ENCODE measurements at regions not wholly inside any gene's neighbourhood (a gene's known extent, or its start where the extent isn't known, plus 50 kb on each side); places are given as distances from the start of the nearest gene placed in this dataset.

DNA sequence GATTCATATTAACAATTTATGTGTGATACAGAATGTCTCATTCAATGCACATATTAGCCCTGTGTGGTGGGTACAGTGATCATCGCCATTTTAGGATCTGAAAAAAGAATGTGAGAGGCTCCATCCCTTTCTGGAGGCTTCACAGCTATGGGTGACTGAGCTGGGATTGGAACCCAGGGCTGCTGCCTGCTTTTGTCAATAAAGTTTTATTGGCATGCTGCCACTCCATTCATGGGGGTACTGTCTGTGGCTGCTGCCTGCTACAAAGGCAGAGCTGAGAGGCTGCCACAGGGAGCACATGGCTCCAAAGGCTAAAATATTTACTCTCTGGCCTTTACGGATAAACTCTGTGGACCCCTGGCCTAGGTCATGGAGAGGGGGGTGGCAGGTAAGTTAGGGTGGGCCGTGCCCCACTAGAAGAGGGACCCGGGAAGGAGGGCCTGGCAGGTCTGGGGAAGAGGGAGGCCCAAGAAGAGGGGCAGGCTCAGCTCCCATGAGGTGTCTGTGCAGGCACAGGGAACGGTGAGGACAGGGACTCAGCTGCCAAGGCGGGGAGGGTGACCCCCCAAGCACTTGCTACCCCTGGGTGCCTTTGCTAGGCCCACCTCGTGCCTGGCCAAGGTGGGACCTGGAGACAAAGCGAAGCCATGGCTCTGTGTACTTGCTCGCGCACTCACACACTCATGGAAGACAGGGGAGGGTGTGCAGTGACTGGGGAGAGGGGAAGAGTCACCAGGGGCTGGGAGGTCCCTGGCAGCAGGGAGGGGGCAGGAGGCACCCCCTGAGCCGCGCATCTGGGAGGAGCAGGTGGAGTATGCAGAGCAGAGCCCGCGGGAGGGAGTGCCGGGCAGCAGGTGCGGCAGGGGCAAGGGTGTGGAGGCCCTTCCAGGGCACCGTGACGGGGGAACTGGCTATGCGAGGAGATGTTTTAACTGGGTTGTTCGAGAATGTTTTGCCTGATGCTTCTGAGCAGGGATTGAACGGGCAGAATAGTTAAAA is 335.3 kb downstream of the CTTN start:
- DNase-seq = no peak

GRCh38 chr11:70734379-70734778 is 336.1 kb downstream of the CTTN start:
- no peak for DNase-seq

- DNase-seq = no peak
These were observed 336.6 kb downstream of the CTTN start for GRCh38 chr11:70734911-70735310.

- DNase-seq = no peak
These were observed 337.6 kb downstream of the CTTN start for GRCh38 chr11:70735976-70736375.

GRCh38 chr11:70736461-70736860 is 338.1 kb downstream of the CTTN start:
- DNase-seq = no peak

DNA sequence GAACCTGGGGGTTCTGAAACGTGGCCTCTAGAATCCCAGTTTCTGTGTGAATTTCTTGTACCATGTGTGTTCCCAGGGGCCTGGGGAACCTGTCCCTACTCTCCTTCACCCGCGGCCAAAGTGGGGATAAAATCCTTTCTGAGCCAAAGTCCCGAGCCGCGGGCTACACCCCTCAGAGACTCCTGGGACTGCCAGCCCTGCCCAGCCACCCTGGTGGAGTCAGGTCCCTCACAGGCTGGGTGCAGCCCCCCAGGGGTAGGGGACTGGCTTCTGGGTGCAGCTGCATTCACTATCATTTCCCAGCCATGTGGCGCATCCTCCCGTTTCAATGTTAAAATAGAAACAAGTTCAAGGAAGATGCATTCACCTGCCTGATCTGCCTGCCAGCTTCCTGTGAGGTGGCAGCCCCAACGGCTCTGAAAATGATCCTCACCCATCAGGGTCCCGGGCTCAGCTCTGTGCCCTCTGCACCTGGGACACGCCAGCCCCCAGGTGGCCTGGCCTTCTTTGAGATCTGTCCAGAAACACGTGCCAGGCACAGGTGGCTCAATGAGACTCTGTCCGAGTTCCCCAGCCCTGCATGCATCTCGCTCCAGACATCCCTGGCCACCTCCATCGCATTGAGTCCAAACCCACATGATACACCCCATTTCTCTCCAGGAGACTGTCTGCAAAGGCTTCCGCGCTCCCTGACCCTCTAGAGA is 338.8 kb downstream of the CTTN start:
- DNase-seq = no peak

DNA sequence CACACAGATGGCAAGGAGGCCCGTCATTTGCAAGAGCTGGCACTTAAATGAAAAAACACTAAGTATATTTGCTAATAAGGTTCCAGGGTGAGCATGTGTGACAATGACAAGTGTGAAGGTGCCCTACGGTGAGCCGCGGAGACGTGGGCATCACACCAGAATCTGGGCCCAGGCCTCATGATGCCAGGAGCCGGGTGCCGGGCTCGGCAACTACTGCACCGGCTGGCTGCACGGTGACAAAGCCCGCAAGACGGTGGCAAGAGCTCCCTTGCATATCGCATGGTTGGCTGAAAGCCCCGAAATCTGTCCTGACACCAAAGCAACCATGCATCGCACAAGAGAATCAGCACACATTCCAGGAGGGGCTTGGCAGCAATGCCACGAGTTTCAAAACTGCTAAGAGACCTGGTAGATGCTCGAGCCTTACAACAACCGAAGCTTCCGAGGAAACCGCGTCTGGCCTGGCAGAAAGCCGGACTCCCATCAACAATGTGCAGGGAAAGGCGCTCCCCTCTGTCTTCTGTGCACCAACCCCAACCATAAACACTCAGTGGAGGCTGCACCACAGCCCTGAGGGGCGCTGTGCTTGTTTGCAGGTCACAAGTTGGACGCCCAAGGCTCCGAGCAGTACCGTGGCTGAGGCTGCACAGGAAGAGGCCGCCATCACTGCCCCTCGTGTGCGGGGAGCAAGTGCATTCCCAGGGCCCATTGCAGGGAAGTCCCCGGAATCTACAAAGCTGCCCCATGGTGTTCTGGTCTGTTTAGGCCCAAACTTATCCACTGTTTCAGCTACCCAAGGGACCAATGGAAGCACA is 339.7 kb downstream of the CTTN start:
- no peak for DNase-seq

DNA sequence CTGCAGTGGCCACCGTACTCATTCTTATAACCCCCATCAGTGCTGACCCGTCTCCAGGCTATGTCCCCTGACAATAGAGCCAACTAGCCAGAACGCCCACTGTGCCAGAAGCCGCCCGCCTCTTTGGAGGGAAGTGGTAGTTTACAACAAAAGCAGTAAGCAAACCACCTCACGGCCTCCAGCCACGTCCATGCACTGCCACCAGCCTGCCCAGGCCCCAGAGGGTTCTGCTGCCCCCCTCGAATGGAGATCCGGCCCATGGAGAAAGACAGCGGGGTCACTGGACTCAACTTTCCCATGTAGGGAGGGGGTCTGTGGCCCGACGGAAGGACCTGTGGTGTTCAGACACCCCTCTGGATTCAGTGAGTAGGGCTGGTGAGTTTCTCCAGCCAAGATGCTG is 340.3 kb downstream of the CTTN start:
- no peak for DNase-seq

- no peak for DNase-seq
These were observed 340.8 kb downstream of the CTTN start for GRCh38 chr11:70739091-70739490.

DNA sequence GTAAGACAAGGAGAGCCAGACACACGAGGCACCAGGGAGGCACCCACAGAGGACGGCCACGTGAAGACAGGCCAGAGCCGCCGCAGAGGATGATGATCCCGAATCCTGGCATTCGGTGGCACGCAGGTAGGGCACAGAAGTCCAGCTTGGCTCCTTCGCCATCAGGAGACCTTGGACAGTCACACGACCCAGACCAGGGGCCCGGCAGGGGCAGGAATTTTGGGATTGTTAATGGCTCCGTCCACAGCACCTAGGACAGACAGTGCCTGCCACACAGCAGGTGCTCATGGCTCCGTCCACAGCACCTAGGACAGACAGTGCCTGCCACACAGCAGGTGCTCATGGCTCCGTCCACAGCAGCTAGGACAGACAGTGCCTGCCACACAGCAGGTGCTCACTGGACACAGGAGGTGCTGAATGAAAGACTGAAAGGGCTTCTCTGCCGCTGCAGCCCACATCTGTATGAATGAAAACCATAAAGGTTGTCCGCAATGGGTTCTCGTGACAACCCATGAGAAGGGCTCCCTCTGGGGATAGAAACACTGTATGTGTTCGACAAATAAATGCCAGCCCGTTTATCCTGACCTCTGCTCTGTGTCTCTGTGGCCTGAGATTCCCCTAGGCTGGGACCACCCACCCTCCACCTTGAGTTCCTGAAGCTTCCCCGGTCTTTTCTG is 341.6 kb downstream of the CTTN start:
- DNase-seq = no peak

DNA sequence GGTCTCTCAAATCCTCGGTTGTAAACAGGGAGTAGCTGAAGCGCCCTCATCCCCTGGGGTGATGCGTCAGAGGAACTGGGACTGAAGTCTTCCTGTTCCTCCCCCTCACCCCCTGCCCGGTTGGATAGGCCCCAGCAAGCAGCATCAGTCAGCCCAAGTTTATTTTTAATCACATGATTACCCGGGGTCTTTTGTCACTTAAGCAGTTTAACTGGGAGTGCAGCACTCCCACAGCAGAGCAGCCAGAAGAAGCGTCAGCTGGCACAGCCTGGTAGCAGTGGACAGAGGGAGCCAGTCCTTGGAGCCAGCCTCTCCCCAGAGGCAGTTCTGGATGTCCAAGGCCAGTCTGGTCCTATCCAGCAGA is 342.1 kb downstream of the CTTN start:
- no peak for DNase-seq

- no peak for DNase-seq
These were observed 342.8 kb downstream of the CTTN start for GRCh38 chr11:70741085-70741484.

GRCh38 chr11:70742553-70743291 is 344.4 kb downstream of the CTTN start:
- no peak for DNase-seq

- DNase-seq = no peak
These were observed 345.0 kb downstream of the CTTN start for GRCh38 chr11:70743329-70743728.

- no peak for DNase-seq
These were observed 345.6 kb downstream of the CTTN start for GRCh38 chr11:70743941-70744351.

DNA sequence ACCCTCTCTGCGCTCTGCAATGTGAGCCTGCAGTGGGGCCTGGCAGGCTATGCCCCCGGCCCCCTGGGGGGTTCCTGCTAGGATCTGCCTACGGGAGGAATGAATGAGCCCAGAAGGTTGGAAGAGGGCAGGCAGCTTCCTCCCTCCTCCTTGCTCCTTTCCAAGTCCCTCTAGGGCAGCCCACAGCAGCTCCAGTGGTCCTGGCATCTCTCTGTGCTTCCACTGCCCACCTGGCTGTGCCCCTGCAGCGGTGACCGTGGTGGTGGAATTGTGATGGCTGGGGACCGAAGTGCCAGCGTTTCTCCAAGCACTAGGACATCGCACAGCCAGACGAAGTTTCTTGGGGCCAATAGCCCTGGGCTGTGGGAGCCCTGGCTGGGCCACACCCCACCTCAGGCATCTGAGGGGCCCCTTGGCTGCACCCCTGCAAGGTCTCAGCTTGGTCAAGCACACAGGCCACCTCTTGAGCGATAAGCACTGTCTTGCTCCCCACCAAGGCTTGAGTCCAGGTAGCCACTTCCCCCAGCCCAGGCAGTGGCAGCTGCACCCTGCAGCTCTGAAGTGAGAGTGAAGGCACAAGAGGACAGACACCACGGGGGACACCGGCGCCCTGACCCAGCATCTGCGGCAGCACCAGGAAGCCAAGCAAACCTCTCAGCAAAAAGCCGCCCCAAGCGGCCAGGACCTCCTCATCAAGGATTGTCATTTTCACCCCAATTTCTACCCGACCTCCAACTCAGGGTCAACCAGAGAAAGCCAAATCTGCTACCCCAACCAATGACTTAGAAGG is 346.3 kb downstream of the CTTN start:
- no peak for DNase-seq

GRCh38 chr11:70745451-70745850 is 347.1 kb downstream of the CTTN start:
- no peak for DNase-seq

GRCh38 chr11:70745941-70746340 is 347.6 kb downstream of the CTTN start:
- DNase-seq = no peak

DNA sequence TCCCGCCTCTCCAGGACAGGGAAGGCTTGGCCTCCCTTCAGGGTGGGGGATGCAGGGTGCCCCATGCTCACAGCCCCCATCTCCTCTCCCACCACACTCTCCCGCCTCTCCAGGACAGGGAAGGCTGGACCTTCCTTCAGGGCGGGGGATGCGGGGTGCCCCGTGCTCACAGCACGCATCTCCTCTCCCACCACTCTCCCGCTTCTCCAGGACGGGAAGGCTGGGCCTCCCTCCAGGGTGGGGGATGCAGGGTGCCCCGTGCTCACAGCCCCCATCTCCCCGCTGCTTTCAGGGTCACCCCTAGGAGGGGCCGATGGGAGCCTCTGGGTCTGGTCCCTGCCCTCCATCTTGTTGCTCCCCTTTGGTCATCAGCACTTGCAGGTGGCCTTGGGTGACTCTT is 348.0 kb downstream of the CTTN start:
- no peak for DNase-seq

DNA sequence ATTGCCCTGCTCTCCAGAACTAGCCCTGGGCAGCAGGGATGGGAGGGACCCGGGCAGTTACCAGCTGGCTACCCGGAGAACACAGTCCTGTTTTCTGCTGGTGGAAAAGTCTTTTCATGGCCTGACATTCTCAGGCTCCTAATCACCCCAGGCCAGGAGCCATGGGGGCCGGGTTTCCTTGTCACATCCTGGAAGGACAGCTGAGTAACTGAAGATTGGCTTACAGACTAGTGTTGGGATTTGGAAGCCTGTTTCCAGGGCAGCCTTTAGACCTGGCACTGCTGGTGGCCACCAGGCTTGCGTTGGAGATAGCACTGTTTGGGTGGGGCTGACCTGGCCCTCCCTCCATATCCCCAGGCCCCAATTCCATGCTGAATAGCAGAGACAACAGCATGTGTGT is 349.0 kb downstream of the CTTN start:
- DNase-seq = no peak

DNA sequence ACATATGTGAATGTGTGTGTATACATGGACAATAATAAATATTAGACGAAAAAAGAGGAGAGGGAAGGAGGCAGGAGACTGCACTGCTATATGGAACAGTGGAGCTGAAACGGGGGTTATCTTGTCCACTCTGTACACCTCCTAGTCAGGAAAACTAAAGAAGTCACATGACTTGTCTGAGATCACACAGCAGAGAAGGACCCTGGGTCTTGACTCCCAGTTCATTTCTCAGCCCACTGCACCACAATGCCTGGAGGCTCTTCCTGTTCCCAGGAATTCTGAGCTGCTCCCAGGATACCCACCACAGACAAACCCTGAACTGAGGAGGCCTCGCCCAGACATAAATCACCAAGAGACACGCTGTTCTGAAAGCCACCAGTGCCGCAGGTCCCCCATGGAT is 349.6 kb downstream of the CTTN start:
- DNase-seq = no peak

All from NCI-H510A (cell line).